ENCODE measurements at regions not wholly inside any gene's neighbourhood (a gene's known extent, or its start where the extent isn't known, plus 50 kb on each side); places are given as distances from the start of the nearest gene placed in this dataset.
"Not testable (repeated sequence)": the region's sequence is repeated elsewhere in the genome, so short reads cannot be mapped to it uniquely, and the experiment has no call there.

- DNase-seq (ENCODE audit: low spot score), result not testable (repeated sequence)
Observed at GRCh38 chr4:173608632-173609031, 78.6 kb upstream of the HAND2 start.

- DNase-seq (ENCODE audit: low spot score), result no peak
Observed at GRCh38 chr4:173591760-173592159, 61.7 kb upstream of the HAND2 start.

GRCh38 chr4:173590697-173591096 is 60.7 kb upstream of the HAND2 start:
- no peak for DNase-seq (ENCODE audit: low spot score)

- no peak for DNase-seq (ENCODE audit: low spot score)
Observed at GRCh38 chr4:173585876-173586572, 56.0 kb upstream of the HAND2 start.

GRCh38 chr4:173584506-173584905 is 54.5 kb upstream of the HAND2 start:
- DNase-seq (ENCODE audit: low spot score), result no peak

All from RKO (cell line).